IMR-90 (cell line): ENCODE measurements at regions not wholly inside any gene's neighbourhood (a gene's known extent, or its start where the extent isn't known, plus 50 kb on each side); places are given as distances from the start of the nearest gene placed in this dataset.

Experiments
- ATAC-seq: fragments of 200-7000 bp; cut with Tn5 transposase; 2 replicates; pipeline ENCODE4 v1.9.1; 2020; ENCODE audit warnings: low read depth, mild to moderate bottlenecking, moderate library complexity
- BruUV-seq: library from RNA; stranded (reverse); fragments of 400-500 nt; replicated peaks from 2 replicates; lab custom pipeline; 2021; lab: Mats Ljungman, UMichigan
- CTCF ChIA-PET: fragments of 300-600 bp; formaldehyde crosslinking; extraction: SDS; loops from one replicate; lab custom pipeline; 2021; ENCODE audit warnings: antibody characterized with exemption; lab: Yijun Ruan, JAX
- POLR2A ChIA-PET: fragments of 300-600 bp; sonication (Branson Sonifier 250); formaldehyde crosslinking; loops from one replicate; lab custom pipeline; 2022; ENCODE audit warnings: antibody characterized with exemption; ENCODE audit not compliant: unreplicated experiment; lab: Charles Lee
- DNase-seq: peaks from one replicate; pipeline ENCODE4 v3.0.0; 2013
- H2AFZ ChIP-seq: replicated peaks from 2 replicates; pipeline ENCODE3; 2013; ENCODE audit warnings: low read length, mild to moderate bottlenecking; ENCODE audit not compliant: poor library complexity
- H2AK5ac ChIP-seq: 2 replicates; pipeline ENCODE4 v1.6.1; 2013; ENCODE audit warnings: low read depth, low read length, inconsistent platforms
- H2AK9ac ChIP-seq: replicated peaks from 2 replicates; pipeline ENCODE3; 2013; ENCODE audit warnings: mild to moderate bottlenecking, low read depth, low read length, moderate library complexity; ENCODE audit not compliant: poor library complexity
- H2BK120ac ChIP-seq: 2 replicates; pipeline ENCODE4 v1.6.1; 2013; ENCODE audit warnings: low read depth, low read length, inconsistent platforms
- H2BK15ac ChIP-seq: 3 replicates; pipeline ENCODE4 v1.6.1; 2013; ENCODE audit warnings: low read depth, low read length, inconsistent platforms
- H2BK20ac ChIP-seq: 2 replicates; pipeline ENCODE4 v1.6.1; 2013; ENCODE audit warnings: low read depth, mild to moderate bottlenecking, inconsistent platforms, low read length, moderate library complexity
- H2BK5ac ChIP-seq: 2 replicates; pipeline ENCODE4 v1.6.1; 2013; ENCODE audit warnings: mild to moderate bottlenecking, low read depth, low read length, inconsistent platforms; ENCODE audit not compliant: poor library complexity, severe bottlenecking
- H3K14ac ChIP-seq: replicated peaks from 2 replicates; pipeline ENCODE4 v1.6.1; 2013; ENCODE audit warnings: low read depth, low read length, inconsistent platforms
- H3K18ac ChIP-seq: 2 replicates; pipeline ENCODE4 v1.6.1; 2013; ENCODE audit warnings: low read depth, low read length, control low read depth
- H3K23ac ChIP-seq: 2 replicates; pipeline ENCODE4 v1.6.1; 2013; ENCODE audit warnings: low read depth, low read length, inconsistent platforms
- H3K27ac ChIP-seq: 2 replicates; pipeline ENCODE4 v1.5.1; 2013; ENCODE audit warnings: mild to moderate bottlenecking, control low read depth, low read length; ENCODE audit not compliant: insufficient read depth
- H3K27me3 ChIP-seq: 2 replicates; pipeline ENCODE4 v1.6.1; 2013; ENCODE audit warnings: low read length; ENCODE audit not compliant: control insufficient read depth, insufficient read depth
- H3K36me3 ChIP-seq: 2 replicates; pipeline ENCODE4 v1.6.1; 2013; ENCODE audit warnings: low read length, mixed read lengths; ENCODE audit not compliant: control insufficient read depth, insufficient read depth
- H3K4ac ChIP-seq: 2 replicates; pipeline ENCODE4 v1.6.1; 2013; ENCODE audit warnings: low read depth, low read length, inconsistent platforms
- H3K4me1 ChIP-seq: 2 replicates; pipeline ENCODE4 v1.6.1; 2013; ENCODE audit warnings: low read length, mixed read lengths; ENCODE audit not compliant: control insufficient read depth, insufficient read depth
- H3K4me2 ChIP-seq: 2 replicates; pipeline ENCODE4 v1.6.1; 2013; ENCODE audit warnings: low read depth, mild to moderate bottlenecking, control low read depth, low read length, moderate library complexity
- H3K4me3 ChIP-seq: 2 replicates; pipeline ENCODE4 v1.5.1; 2013; ENCODE audit warnings: low read depth, mild to moderate bottlenecking, control low read depth, low read length, moderate library complexity; ENCODE audit not compliant: insufficient read depth
- H3K56ac ChIP-seq: 2 replicates; pipeline ENCODE4 v1.6.1; 2013; ENCODE audit warnings: low read length, inconsistent platforms; ENCODE audit not compliant: insufficient read depth; ENCODE audit errors: extremely low read depth
- H3K79me1 ChIP-seq, 2 experiments: 2 replicates each; pipeline ENCODE4 v1.6.1; 2013; ENCODE audit warnings: low read length in 2 of 2, inconsistent platforms in 1 of 2, low read depth in 1 of 2
- H3K9ac ChIP-seq: 2 replicates; pipeline ENCODE4 v1.6.1; 2013; ENCODE audit warnings: low read depth, low read length, control low read depth
- H3K9me1 ChIP-seq: 2 replicates; pipeline ENCODE4 v1.6.1; 2013; ENCODE audit warnings: low read length, inconsistent platforms; ENCODE audit not compliant: insufficient read depth
- H3K9me3 ChIP-seq: 2 replicates; pipeline ENCODE4 v1.6.1; 2013; ENCODE audit warnings: low read length; ENCODE audit not compliant: control insufficient read depth, insufficient read depth
- H4K20me1 ChIP-seq: 2 replicates; pipeline ENCODE4 v1.6.1; 2013; ENCODE audit warnings: low read length, inconsistent platforms; ENCODE audit not compliant: insufficient read depth
- H4K5ac ChIP-seq: 2 replicates; pipeline ENCODE4 v1.6.1; 2013; ENCODE audit warnings: mild to moderate bottlenecking, low read depth, low read length, control low read depth
- H4K8ac ChIP-seq, 2 experiments: 2 replicates each; pipeline ENCODE4 v1.6.1; 2013; ENCODE audit warnings: low read depth in 2 of 2, low read length in 2 of 2, control low read depth in 1 of 2, inconsistent platforms in 1 of 2
- H4K91ac ChIP-seq: 2 replicates; pipeline ENCODE4 v1.6.1; 2013; ENCODE audit warnings: low read depth, low read length, inconsistent platforms; ENCODE audit not compliant: insufficient read depth
- BHLHE40 ChIP-seq: fragments of 150-350 bp; IDR thresholded peaks from 2 replicates; pipeline ENCODE4 v1.6.1; 2016; ENCODE audit warnings: mild to moderate bottlenecking, low read depth, low read length
- CHD1 ChIP-seq: IDR thresholded peaks from 2 replicates; pipeline ENCODE4 v1.6.1; 2012; ENCODE audit warnings: low read depth, low read length, improper control_type of control experiment
- FOS ChIP-seq: fragments of 150-350 bp; IDR thresholded peaks from 2 replicates; pipeline ENCODE4 v1.6.1; 2016; ENCODE audit warnings: low read depth, low read length
- MAFK ChIP-seq: IDR thresholded peaks from 2 replicates; pipeline ENCODE4 v1.6.1; 2012; ENCODE audit warnings: low read depth, low read length, improper control_type of control experiment
- MXI1 ChIP-seq: IDR thresholded peaks from 2 replicates; pipeline ENCODE4 v1.6.1; 2012; ENCODE audit warnings: low read depth, mild to moderate bottlenecking, low read length, moderate library complexity, borderline replicate concordance
- NFE2L2 ChIP-seq: fragments of 150-350 bp; IDR thresholded peaks from 2 replicates; pipeline ENCODE4 v1.6.1; 2016; ENCODE audit warnings: low read depth, mild to moderate bottlenecking, low read length
- RAD21 ChIP-seq: IDR thresholded peaks from 2 replicates; pipeline ENCODE4 v1.6.1; 2012; ENCODE audit warnings: low read length, improper control_type of control experiment
- RFX5 ChIP-seq: IDR thresholded peaks from 2 replicates; pipeline ENCODE4 v1.8.0; 2012; ENCODE audit warnings: low read depth, mild to moderate bottlenecking, low read length, moderate library complexity
- SMC3 ChIP-seq: fragments of 150-350 bp; IDR thresholded peaks from 2 replicates; pipeline ENCODE4 v1.6.1; 2016; ENCODE audit warnings: low read depth, mild to moderate bottlenecking, antibody characterized with exemption, low read length, moderate library complexity
- WGBS, 2 experiments: methylation state at CpG; one replicate each; pipeline versions ENCODE4 v1.1.5 to v1.1.7; 2013; ENCODE audit warnings: missing lambda C conversion rate in 2 of 2; ENCODE audit not compliant: insufficient read length in 1 of 2; ENCODE audit errors: extremely low coverage in 2 of 2; 5-methylcytosine and 5-hydroxymethylcytosine counted together
- dilution Hi-C: fragments of 300-500 bp; cut with HindIII; formaldehyde crosslinking; loops from one replicate; pipeline ENCODE4 v1.14.3; 2018; ENCODE audit warnings: low sequenced_read_pairs; ENCODE audit not compliant: unreplicated experiment
- in situ Hi-C: fragments of 300-500 bp; cut with MboI; formaldehyde crosslinking; loops from 3 replicates; pipeline ENCODE4 v1.14.3; 2019; ENCODE audit warnings: low sequenced_read_pairs, inconsistent platforms, mixed read lengths
- intact Hi-C: fragments of 100-400 bp; cut with micrococcal nuclease; formaldehyde crosslinking; loops from 2 replicates; pipeline ENCODE4 v1.10.0; 2022
- TF ChIP-seq, protein P1 (sequence below): conservative IDR thresholded peaks from 2 replicates; pipeline ENCODE4 v1.5.1; 2012; ENCODE audit warnings: mild to moderate bottlenecking, low read depth, low read length, improper control_type of control experiment
- TF ChIP-seq, protein P2 (sequence below): fragments of 150-350 bp; IDR thresholded peaks from 2 replicates; pipeline ENCODE4 v1.6.1; 2017; ENCODE audit warnings: mild to moderate bottlenecking, antibody characterized with exemption, low read length, low read depth

DNA sequence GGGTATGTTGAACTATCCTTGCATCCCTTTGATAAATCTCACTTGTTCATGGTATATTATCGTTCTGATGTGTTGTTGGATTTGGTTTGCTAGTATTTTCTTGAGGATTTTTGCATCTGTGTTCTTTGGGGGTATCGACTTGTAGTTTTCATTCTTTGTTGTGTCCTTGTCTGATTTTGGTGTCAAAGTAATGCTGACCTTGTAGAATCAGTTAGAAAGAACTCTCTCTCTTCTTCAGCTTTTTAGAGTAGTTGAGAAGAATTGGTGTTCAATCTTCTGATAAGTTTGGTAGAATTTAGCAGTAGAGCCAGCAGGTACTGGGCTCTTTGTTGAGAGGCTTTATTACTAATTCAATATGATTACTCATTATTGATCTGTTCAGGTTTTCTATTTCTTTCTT, 707.2 kb upstream of the LRFN5 start:
- no CpG with 5 or more reads among the region's 2 CpGs for WGBS, 2 experiments
- H4K8ac ChIP-seq = no peak overlapping the region
- no peak overlapping the region for H2AK9ac ChIP-seq
- ATAC-seq = no peak
- H3K56ac ChIP-seq = no peak overlapping the region
- no peaks in the 10 kb centered on the region for H3K9me1 ChIP-seq
- in situ Hi-C loops (no loop called here), dilution Hi-C loops (no loop called here), intact Hi-C loops (no loop called here)
- H3K4me2 ChIP-seq = no peak overlapping the region
- TF ChIP-seq, protein P1, sequence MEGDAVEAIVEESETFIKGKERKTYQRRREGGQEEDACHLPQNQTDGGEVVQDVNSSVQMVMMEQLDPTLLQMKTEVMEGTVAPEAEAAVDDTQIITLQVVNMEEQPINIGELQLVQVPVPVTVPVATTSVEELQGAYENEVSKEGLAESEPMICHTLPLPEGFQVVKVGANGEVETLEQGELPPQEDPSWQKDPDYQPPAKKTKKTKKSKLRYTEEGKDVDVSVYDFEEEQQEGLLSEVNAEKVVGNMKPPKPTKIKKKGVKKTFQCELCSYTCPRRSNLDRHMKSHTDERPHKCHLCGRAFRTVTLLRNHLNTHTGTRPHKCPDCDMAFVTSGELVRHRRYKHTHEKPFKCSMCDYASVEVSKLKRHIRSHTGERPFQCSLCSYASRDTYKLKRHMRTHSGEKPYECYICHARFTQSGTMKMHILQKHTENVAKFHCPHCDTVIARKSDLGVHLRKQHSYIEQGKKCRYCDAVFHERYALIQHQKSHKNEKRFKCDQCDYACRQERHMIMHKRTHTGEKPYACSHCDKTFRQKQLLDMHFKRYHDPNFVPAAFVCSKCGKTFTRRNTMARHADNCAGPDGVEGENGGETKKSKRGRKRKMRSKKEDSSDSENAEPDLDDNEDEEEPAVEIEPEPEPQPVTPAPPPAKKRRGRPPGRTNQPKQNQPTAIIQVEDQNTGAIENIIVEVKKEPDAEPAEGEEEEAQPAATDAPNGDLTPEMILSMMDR = no peak
- no peak for TF ChIP-seq NFE2L2
- TF ChIP-seq BHLHE40 = no peak
- TF ChIP-seq SMC3 = no peak
- no peak for TF ChIP-seq FOS
- TF ChIP-seq RAD21 = no peak
- TF ChIP-seq RFX5 = no peak
- TF ChIP-seq, protein P2, sequence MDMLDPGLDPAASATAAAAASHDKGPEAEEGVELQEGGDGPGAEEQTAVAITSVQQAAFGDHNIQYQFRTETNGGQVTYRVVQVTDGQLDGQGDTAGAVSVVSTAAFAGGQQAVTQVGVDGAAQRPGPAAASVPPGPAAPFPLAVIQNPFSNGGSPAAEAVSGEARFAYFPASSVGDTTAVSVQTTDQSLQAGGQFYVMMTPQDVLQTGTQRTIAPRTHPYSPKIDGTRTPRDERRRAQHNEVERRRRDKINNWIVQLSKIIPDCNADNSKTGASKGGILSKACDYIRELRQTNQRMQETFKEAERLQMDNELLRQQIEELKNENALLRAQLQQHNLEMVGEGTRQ = no peak
- TF ChIP-seq MXI1 = no peak
- no peak for TF ChIP-seq CHD1
- TF ChIP-seq MAFK = no peak
- H3K27me3 ChIP-seq = no peaks in the 10 kb centered on the region
- no peak overlapping the region for H3K4me3 ChIP-seq
- no peak overlapping the region for H2BK20ac ChIP-seq
- no peak overlapping the region for H2AK5ac ChIP-seq
- no peak overlapping the region for H3K9ac ChIP-seq
- no peaks in the 10 kb centered on the region for H4K20me1 ChIP-seq
- H4K5ac ChIP-seq = no peak overlapping the region
- no peak overlapping the region for H2BK5ac ChIP-seq
- H3K4ac ChIP-seq = no peak overlapping the region
- no peak overlapping the region for H2BK15ac ChIP-seq
- H3K18ac ChIP-seq = no peak overlapping the region
- CTCF ChIA-PET = no interaction called here
- H3K23ac ChIP-seq = no peak overlapping the region
- H2BK120ac ChIP-seq = no peak overlapping the region
- peaks cover 3% of the 10 kb centered on the region; the same call in 1 of the 2 replicates for H3K9me3 ChIP-seq
- no peaks in the 10 kb centered on the region for H3K79me1 ChIP-seq
- no peak overlapping the region for H3K14ac ChIP-seq
- POLR2A ChIA-PET = no interaction called here
- no peaks in the 10 kb centered on the region for H3K36me3 ChIP-seq
- BruUV-seq = no TSS peak
- no peak overlapping the region for H2AFZ ChIP-seq
- H3K4me1 ChIP-seq = no peaks in the 10 kb centered on the region
- no peak for DNase-seq
- H3K27ac ChIP-seq = no peak overlapping the region
- H4K91ac ChIP-seq = no peak overlapping the region
